Eye (tissue), 1 donor: ENCODE measurements at regions not wholly inside any gene's neighbourhood (a gene's known extent, or its start where the extent isn't known, plus 50 kb on each side); places are given as distances from the start of the nearest gene placed in this dataset.
"Not testable (repeated sequence)": the region's sequence is repeated elsewhere in the genome, so short reads cannot be mapped to it uniquely, and the experiment has no call there.

Experiments used
- DNase-seq: peaks from one replicate; pipeline ENCODE4 v3.0.0-alpha.2; 2015

DNA sequence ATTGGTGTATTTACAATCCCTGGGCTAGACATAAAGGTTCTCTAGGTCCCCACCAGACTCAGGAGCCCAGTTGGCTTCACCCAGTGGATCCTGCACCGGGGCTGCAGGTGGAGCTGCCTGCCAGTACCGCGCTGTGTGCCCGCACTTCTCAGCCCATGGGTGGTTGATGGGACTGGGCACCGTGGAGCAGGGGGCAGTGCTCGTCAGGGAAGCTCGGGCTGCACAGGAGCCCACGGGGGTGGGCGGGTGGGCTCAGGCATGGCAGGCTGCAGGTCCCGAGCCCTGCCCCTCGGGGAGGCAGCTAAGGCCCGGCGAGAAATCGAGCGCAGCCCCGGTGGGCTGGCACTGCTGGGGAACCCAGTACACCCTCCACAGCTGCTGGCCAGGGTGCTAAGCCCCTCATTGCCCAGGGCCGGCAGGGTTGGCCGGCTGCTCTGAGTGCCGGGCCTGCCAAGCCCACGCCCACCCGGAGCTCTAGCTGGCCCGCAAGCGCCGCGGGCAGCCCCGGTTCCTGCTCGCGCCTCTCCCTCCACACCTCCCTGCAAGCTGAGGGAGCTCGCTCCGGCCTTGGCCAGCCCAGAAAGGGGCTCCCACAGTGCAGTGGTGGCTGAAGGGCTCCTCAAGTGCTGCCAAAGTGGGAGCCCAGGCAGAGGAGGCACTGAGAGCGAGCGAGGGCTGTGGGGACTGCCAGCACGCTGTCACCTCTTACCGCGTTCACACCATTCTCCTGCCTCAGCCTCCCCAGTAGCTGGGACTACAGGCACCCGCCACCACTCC is 353.5 kb upstream of the HS6ST1 start:
- DNase-seq, result not testable (repeated sequence)

GRCh38 chr2:128679680-128680079 is 361.0 kb upstream of the HS6ST1 start:
- not testable (repeated sequence) for DNase-seq

DNA sequence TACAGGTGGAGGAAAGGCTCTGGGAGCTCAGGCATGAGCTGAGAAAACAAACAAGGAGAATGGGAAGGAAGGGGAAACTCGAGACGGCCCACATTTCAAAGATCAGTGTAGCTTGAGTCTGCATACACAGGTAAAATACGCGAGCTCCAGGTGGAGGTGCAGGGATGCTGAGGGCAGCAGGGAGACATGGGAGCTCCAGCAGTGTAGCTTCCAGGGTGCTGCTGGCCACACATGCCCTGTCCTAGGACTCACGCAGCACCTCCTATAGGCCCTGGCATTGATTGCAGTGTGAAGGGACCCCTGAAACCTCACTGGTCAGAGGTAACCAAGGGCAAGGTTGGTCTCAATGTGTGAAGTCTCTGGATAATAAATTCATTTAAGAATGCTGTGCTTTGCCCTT is 362.8 kb upstream of the HS6ST1 start:
- DNase-seq, result no peak

GRCh38 chr2:128682266-128682665 is 363.6 kb upstream of the HS6ST1 start:
- no peak for DNase-seq

DNA sequence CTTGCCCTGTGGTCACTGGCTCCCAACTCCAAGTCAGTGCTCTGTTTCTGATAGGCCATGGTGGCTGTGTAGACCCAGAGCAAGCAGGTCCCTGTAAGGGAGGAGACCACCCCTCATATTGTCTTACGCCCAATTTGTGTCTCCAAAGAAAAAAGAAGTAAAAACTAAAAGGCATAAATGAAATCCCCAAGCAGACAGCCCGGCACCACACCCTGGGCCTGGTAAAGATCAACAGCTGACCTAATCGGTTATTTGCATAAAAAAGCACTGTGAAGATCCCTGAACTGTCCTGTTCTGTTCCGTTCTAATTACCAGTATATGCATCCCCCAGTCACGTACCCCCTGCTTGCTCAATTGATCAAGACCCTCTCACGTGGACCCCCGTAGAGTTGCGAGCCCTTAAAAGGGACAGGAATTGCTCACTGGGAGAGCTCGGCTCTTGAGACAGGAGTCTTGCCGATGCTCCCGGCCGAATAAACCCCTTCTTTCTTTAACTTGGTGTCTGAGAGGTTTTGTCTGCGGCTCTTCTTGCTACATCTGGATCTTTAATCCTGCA is 364.1 kb upstream of the HS6ST1 start:
- DNase-seq, result no peak

DNA sequence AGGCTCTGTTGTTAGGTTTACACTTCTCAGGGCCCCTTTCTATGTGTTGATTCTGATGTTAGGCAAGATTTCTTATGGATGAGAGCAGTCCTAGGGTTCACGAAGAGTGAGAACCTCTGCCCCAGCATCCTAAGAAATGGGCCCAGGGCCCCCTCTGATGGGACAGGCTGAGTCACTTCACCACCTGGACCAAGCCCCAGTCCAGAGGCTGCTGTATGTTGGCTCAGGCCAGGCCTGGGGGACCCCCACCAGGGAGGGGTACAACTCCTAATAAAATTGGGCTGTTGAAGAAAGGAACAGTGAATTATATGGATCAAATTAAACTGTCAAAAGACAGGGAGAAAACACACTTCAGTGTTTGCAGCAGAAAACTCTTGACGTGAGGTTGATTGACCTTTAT is 365.9 kb upstream of the HS6ST1 start:
- no peak for DNase-seq

GRCh38 chr2:128685841-128686496 is 367.3 kb upstream of the HS6ST1 start:
- DNase-seq, result no peak

GRCh38 chr2:128686497-128686859 is 367.8 kb upstream of the HS6ST1 start:
- DNase-seq, result no peak

DNA sequence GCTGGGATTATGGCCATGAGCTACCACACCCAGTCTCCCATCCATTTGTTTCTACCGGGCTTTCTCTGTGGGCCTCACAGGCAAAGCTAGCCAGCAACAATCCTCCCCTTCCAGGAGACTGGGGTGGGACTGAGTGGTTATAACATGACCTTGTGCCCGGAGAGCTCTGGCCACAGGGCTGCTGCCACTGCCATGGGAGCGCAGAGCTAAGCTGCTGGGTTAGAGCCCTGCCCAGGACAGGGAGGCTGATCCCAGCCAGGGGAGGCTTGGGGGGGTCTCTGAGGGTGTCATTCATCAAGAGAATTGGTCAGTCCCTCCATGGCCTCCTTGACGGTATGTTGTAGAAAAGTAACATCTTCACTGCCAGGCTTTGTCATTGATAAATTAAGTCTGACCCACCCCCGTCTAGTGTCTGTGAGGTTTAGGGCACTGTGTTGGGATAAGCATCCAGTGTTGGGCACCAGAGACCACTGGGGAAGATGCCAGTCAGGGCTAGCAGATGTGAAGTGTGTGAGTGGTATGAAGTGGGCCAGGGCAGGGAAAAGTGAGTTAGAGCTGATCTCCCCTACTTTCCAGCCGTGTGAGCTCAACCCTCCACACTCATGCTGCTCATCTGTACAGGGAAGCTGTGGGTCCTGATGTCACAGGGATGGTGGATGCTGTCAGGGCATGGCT is 368.4 kb upstream of the HS6ST1 start:
- no peak for DNase-seq

- DNase-seq, result no peak
Measured at GRCh38 chr2:128687565-128687964, 368.9 kb upstream of the HS6ST1 start.

DNA sequence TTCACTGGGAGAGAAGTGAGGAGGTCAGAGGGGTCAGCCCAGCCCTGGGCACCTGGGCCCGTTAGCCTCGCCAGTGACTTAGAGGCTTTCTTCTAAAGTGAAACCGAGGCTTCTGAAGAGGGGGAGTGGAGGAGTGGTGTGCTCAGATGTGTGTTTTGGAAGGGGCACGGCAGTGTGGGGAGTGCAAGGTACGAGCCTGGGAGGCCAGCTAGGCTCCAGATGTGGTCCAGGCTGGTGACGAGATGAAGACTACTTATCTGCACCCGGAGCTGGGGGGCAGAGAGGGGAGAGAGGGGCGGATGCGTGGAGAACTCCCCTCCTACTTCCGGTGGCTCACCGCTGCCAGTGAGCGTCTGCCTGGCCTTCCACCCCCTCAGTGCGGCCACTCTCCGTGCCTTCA is 371.3 kb upstream of the HS6ST1 start:
- DNase-seq, result no peak

- no peak for DNase-seq
Measured at GRCh38 chr2:128690431-128690830, 371.8 kb upstream of the HS6ST1 start.

GRCh38 chr2:128690869-128691268 is 372.2 kb upstream of the HS6ST1 start:
- DNase-seq, result no peak

GRCh38 chr2:128691526-128691925 is 372.9 kb upstream of the HS6ST1 start:
- no peak for DNase-seq

- peak; percentile 37 for DNase-seq
Measured at GRCh38 chr2:128692895-128693742, 374.5 kb upstream of the HS6ST1 start.

DNA sequence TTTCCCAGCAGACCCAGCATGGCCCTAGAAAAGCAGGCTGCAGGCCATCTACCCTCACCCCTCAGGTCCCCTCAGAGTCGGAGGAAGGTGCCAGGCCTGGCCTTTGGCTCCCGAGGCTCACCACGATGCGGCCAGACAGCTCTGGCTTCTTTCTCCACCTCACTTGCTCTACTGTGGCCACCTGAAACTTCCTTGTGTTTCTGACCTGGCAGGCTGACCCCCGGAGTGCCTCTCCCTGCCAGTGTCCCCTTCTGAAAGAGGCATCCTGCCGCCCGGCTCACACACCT is 375.0 kb upstream of the HS6ST1 start:
- DNase-seq, result no peak

- no peak for DNase-seq
Measured at GRCh38 chr2:128695646-128696220, 377.1 kb upstream of the HS6ST1 start.

- no peak for DNase-seq
Measured at GRCh38 chr2:128696421-128696820, 377.8 kb upstream of the HS6ST1 start.

DNA sequence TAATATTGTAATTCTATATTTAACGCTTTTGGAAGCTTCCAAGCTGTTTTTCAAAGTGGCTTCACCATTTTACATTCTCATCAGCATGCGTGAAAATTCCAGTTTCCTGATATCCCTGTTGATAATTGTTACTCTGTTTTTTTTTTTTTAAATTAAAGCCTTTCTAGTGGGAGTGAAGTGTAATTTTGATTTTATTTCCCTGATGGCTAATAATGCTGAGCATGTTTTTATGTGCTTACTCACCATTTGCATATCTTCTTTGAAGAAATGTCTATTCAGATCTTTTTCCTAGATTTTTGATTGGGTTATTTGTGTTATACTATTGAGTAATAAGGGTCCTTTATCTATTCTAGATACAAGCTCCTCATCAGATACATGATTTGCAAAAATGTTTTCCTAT is 382.8 kb upstream of the HS6ST1 start:
- no peak for DNase-seq

- DNase-seq, result no peak
Measured at GRCh38 chr2:128702616-128703015, 383.9 kb upstream of the HS6ST1 start.

- DNase-seq, result no peak
Measured at GRCh38 chr2:128708106-128708816, 389.6 kb upstream of the HS6ST1 start.

GRCh38 chr2:128710242-128710641 is 391.6 kb upstream of the HS6ST1 start:
- no peak for DNase-seq
